ENCODE measurements at regions not wholly inside any gene's neighbourhood (a gene's known extent, or its start where the extent isn't known, plus 50 kb on each side); places are given as distances from the start of the nearest gene placed in this dataset.

GRCh38 chr14:101221549-101222160 lies 318.1 kb upstream of the RTL1 start:
- no peak for DNase-seq

GRCh38 chr14:101222362-101223070 lies 319.0 kb upstream of the RTL1 start:
- DNase-seq: no peak

- no peak for DNase-seq
Measured at GRCh38 chr14:101223127-101223526, 319.6 kb upstream of the RTL1 start.

GRCh38 chr14:101223561-101224162 lies 320.1 kb upstream of the RTL1 start:
- no peak for DNase-seq

GRCh38 chr14:101224356-101225156 lies 321.0 kb upstream of the RTL1 start:
- DNase-seq: no peak

- no peak for DNase-seq
Measured at GRCh38 chr14:101225157-101226152, 321.9 kb upstream of the RTL1 start.

GRCh38 chr14:101226265-101226602 lies 322.7 kb upstream of the RTL1 start:
- no peak for DNase-seq

- no peak for DNase-seq
Measured at GRCh38 chr14:101226603-101227425, 323.3 kb upstream of the RTL1 start.

GRCh38 chr14:101227611-101228594 lies 324.4 kb upstream of the RTL1 start:
- DNase-seq: no peak

- no peak for DNase-seq
Measured at GRCh38 chr14:101228949-101229541, 325.5 kb upstream of the RTL1 start.

- DNase-seq: no peak
Measured at GRCh38 chr14:101229666-101230065, 326.1 kb upstream of the RTL1 start.

- DNase-seq: no peak
Measured at GRCh38 chr14:101230161-101230850, 326.8 kb upstream of the RTL1 start.

- DNase-seq: no peak
Measured at GRCh38 chr14:101230851-101231550, 327.5 kb upstream of the RTL1 start.

- no peak for DNase-seq
Measured at GRCh38 chr14:101231828-101232227, 328.3 kb upstream of the RTL1 start.

GRCh38 chr14:101232340-101233020 lies 328.8 kb upstream of the DIO3 start:
- no peak for DNase-seq

GRCh38 chr14:101233021-101233366 lies 328.3 kb upstream of the DIO3 start:
- DNase-seq: no peak

- no peak for DNase-seq
Measured at GRCh38 chr14:101233391-101233790, 327.9 kb upstream of the DIO3 start.

- no peak for DNase-seq
Measured at GRCh38 chr14:101233808-101234207, 327.5 kb upstream of the DIO3 start.

Measured in NCI-H2171 (cell line).